Caco-2 (cell line): ENCODE measurements at regions not wholly inside any gene's neighbourhood (a gene's known extent, or its start where the extent isn't known, plus 50 kb on each side); places are given as distances from the start of the nearest gene placed in this dataset.
"Not testable (repeated sequence)": the region's sequence is repeated elsewhere in the genome, so short reads cannot be mapped to it uniquely, and the experiment has no call there.

Experiments
- BruUV-seq: library from RNA; stranded (reverse); fragments of 400-500 nt; replicated peaks from 2 replicates; lab custom pipeline; 2021; lab: Mats Ljungman, UMichigan
- CTCF ChIA-PET: fragments of 300-600 bp; sonication (Branson Sonifier 250); formaldehyde crosslinking; loops from one replicate; lab custom pipeline; 2022; ENCODE audit warnings: antibody characterized with exemption; lab: Charles Lee
- POLR2A ChIA-PET: fragments of 300-600 bp; sonication (Branson Sonifier 250); formaldehyde crosslinking; loops from one replicate; lab custom pipeline; 2022; ENCODE audit warnings: antibody characterized with exemption; lab: Charles Lee
- DNase-seq, 2 experiments: peaks; one replicate each; pipeline versions ENCODE4 v3.0.0 to v3.0.0-alpha.2; 2020 to 2022
- H3K27me3 ChIP-seq: replicated peaks from 2 replicates; pipeline ENCODE4 v1.6.0; 2011; ENCODE audit warnings: low read length; ENCODE audit not compliant: control insufficient read depth, insufficient read depth
- H3K36me3 ChIP-seq: 2 replicates; pipeline ENCODE4 v1.5.1; 2011; ENCODE audit warnings: low read length; ENCODE audit not compliant: control insufficient read depth, insufficient read depth
- H3K4me1 ChIP-seq: fragments of 250-450 bp; sonication (Bioruptor Pico); 2 replicates; pipeline ENCODE4 v1.5.1; 2020; ENCODE audit warnings: mild to moderate bottlenecking
- H3K4me3 ChIP-seq: 2 replicates; pipeline ENCODE4 v1.5.1; 2011; ENCODE audit warnings: low read depth, mild to moderate bottlenecking, control low read depth, low read length
- H3K9me3 ChIP-seq: fragments of 250-450 bp; sonication (Bioruptor Pico); 2 replicates; pipeline ENCODE4 v1.5.1; 2020; ENCODE audit warnings: mild to moderate bottlenecking, moderate library complexity
- H3K27ac Mint-ChIP-seq: one replicate; pipeline ENCODE4 v1.8.0; 2022; ENCODE audit warnings: mixed read lengths; ENCODE audit not compliant: unreplicated experiment
- H3K27me3 Mint-ChIP-seq: one replicate; pipeline ENCODE4 v1.8.0; 2022; ENCODE audit warnings: mixed read lengths; ENCODE audit not compliant: insufficient read depth, unreplicated experiment
- H3K36me3 Mint-ChIP-seq: one replicate; pipeline ENCODE4 v1.8.0; 2022; ENCODE audit warnings: mild to moderate bottlenecking, mixed read lengths; ENCODE audit not compliant: insufficient read depth, unreplicated experiment
- H3K4me1 Mint-ChIP-seq: one replicate; pipeline ENCODE4 v1.8.0; 2022; ENCODE audit warnings: low read depth, mixed read lengths; ENCODE audit not compliant: unreplicated experiment
- H3K4me3 Mint-ChIP-seq: one replicate; pipeline ENCODE4 v1.8.0; 2022; ENCODE audit warnings: mild to moderate bottlenecking, moderate library complexity, mixed read lengths; ENCODE audit not compliant: unreplicated experiment
- H3K9me3 Mint-ChIP-seq: one replicate; pipeline ENCODE4 v1.8.0; 2022; ENCODE audit warnings: mixed read lengths; ENCODE audit not compliant: unreplicated experiment
- intact Hi-C: fragments of 100-400 bp; cut with micrococcal nuclease; formaldehyde crosslinking; loops from one replicate; pipeline ENCODE4 v1.10.0; 2022; ENCODE audit not compliant: unreplicated experiment
- TF ChIP-seq, protein P1 (sequence below), 2 experiments: fragments of 200-600 bp in 1 of 2; IDR thresholded peaks; 1 replicate in 1 of 2; 2 replicates in 1 of 2; pipeline versions ENCODE4 v1.5.1 to v1.8.0; 2011 to 2022; ENCODE audit warnings: antibody characterized with exemption in 1 of 2, control low read depth in 1 of 2, inconsistent platforms in 1 of 2, low read depth in 1 of 2, low read length in 1 of 2, mild to moderate bottlenecking in 1 of 2, moderate library complexity in 1 of 2; ENCODE audit not compliant: insufficient read depth in 1 of 2, severe bottlenecking in 1 of 2, unreplicated experiment in 1 of 2

DNA sequence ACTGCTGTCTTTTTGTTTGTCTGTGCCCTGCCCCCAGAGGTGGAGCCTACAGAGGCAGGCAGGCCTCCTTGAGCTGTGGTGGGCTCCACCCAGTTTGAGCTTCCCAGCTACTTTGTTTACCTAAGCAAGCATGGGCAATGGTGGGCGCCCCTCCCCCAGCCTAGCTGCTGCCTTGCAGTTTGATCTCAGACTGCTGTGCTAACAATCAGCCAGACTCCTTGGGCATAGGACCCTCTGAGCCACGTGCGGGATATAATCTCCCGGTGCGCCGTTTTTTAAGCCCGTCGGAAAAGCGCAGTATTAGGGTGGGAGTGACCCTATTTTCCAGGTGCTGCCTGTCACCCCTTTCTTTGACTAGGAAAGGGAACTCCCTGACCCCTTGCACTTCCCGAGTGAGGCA is 81.1 kb upstream of the ANKRD30A start:
- peak in 1 of 2 experiments; percentile 35 for DNase-seq
- H3K4me1 ChIP-seq, H3K27me3 ChIP-seq, H3K4me3 Mint-ChIP-seq, CTCF ChIA-PET, BruUV-seq, POLR2A ChIA-PET, H3K4me3 ChIP-seq, H3K27me3 Mint-ChIP-seq, H3K9me3 ChIP-seq, H3K36me3 Mint-ChIP-seq, H3K36me3 ChIP-seq, H3K27ac Mint-ChIP-seq, H3K4me1 Mint-ChIP-seq, intact Hi-C loops: not testable (repeated sequence)
- peaks cover 30% of the 10 kb centered on the region for H3K9me3 Mint-ChIP-seq

DNA sequence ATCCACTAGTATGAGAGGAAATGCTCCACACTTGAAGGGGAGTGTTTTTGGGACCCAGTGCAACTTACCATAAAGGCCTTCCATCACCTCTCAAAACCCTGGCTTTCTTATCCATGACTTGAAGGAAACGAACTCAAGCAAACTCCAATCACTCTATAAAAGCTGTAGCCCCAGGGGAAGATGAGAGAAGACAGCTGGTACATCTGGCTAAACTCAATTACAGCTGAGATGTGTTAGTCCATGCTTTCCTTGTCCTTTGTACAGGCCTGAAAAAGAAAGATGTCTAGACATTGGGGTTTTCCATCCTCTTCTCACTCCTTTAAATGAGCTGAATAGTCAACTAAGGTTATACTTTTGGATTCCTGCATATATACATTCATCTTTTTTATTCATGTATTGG is 89.5 kb upstream of the ANKRD30A start:
- Histone ChIP-seq H3K9me3 (no peaks in the 10 kb centered on the region), H3K4me1 (peaks cover 10% of the 10 kb centered on the region; the same call in 1 of the 2 replicates), H3K36me3 (no peaks in the 10 kb centered on the region), H3K27me3 (no peaks in the 10 kb centered on the region), H3K4me3 (no peak overlapping the region)
- POLR2A ChIA-PET, result no interaction called here
- intact Hi-C loops, result loop anchor here (10.0 kb wide), 1 partner anchor 229 kb away; no protein-coding TSS in a partner anchor
- TF ChIP-seq, protein P1, sequence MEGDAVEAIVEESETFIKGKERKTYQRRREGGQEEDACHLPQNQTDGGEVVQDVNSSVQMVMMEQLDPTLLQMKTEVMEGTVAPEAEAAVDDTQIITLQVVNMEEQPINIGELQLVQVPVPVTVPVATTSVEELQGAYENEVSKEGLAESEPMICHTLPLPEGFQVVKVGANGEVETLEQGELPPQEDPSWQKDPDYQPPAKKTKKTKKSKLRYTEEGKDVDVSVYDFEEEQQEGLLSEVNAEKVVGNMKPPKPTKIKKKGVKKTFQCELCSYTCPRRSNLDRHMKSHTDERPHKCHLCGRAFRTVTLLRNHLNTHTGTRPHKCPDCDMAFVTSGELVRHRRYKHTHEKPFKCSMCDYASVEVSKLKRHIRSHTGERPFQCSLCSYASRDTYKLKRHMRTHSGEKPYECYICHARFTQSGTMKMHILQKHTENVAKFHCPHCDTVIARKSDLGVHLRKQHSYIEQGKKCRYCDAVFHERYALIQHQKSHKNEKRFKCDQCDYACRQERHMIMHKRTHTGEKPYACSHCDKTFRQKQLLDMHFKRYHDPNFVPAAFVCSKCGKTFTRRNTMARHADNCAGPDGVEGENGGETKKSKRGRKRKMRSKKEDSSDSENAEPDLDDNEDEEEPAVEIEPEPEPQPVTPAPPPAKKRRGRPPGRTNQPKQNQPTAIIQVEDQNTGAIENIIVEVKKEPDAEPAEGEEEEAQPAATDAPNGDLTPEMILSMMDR (IDR thresholded peaks at IDR 0.05; ENCODE audit: insufficient read depth in 1 of 2, low read depth in 1 of 2, low read length in 1 of 2, severe bottlenecking in 1 of 2, unreplicated experiment in 1 of 2), result no peak
- BruUV-seq, result no TSS peak
- Mint-ChIP-seq H3K36me3 (no peaks in the 10 kb centered on the region), H3K4me1 (peaks cover 6% of the 10 kb centered on the region), H3K4me3 (no peak overlapping the region), H3K27me3 (no peaks in the 10 kb centered on the region), H3K9me3 (peaks cover 24% of the 10 kb centered on the region), H3K27ac (no peak overlapping the region)
- no peak for DNase-seq
- CTCF ChIA-PET, result no interaction called here

DNA sequence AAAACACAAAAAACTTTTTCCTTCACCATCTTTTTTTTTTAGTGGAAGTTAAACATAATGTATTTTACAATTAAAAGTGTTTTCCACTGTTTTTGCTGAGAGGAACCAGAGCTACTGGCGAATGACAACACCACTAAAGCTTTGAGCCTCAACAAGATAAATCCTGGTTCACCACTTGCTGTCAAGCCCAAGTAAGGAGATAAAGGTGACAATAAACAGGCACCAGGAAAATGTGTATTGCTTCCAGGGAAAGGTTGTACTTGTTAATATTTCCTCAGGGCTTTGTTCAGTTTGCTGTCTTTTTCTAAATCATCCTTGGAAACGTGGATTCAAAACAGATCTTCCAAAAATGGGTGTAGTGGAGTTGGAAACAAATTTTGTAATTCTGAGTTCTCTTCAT is 109.9 kb upstream of the ANKRD30A start:
- Mint-ChIP-seq H3K27me3 (no peaks in the 10 kb centered on the region), H3K36me3 (no peaks in the 10 kb centered on the region), H3K4me1 (no peaks in the 10 kb centered on the region), H3K27ac (no peak overlapping the region), H3K9me3 (no peaks in the 10 kb centered on the region), H3K4me3 (no peak overlapping the region)
- intact Hi-C loops, result no loop called here
- TF ChIP-seq, protein P1 (IDR thresholded peaks at IDR 0.05; ENCODE audit: insufficient read depth in 1 of 2, low read depth in 1 of 2, low read length in 1 of 2, severe bottlenecking in 1 of 2, unreplicated experiment in 1 of 2), result no peak
- H3K4me1 ChIP-seq, result no peaks in the 10 kb centered on the region
- no TSS peak for BruUV-seq
- DNase-seq, result no peak
- H3K36me3 ChIP-seq, result no peaks in the 10 kb centered on the region
- no peak overlapping the region for H3K4me3 ChIP-seq
- H3K9me3 ChIP-seq, result no peaks in the 10 kb centered on the region
- ChIA-PET CTCF (no interaction called here), POLR2A (no interaction called here)
- no peaks in the 10 kb centered on the region for H3K27me3 ChIP-seq

DNA sequence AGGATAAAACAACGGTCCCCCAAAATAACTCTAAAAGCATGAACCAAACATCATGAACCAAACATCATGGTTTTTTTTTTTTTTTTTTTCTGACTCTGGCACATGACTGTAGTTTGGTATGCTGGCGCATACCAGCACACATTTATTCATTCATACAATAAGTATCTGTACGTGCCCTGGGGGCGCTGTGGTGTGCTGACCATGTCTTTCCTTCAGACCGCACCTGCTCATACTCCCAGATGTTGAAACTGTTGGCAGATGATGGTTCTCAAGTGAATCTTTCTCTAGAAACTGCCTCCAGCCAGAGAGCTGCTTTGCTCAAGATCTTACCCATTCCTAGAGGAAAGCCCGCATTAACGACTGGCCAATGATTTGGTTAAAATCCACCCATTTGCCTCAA is 114.7 kb upstream of the ANKRD30A start:
- no peak overlapping the region for H3K4me3 Mint-ChIP-seq
- Histone ChIP-seq H3K9me3 (no peaks in the 10 kb centered on the region; the same call in 1 of the 2 replicates), H3K27me3 (no peaks in the 10 kb centered on the region), H3K4me3 (no peak overlapping the region), H3K4me1 (peaks cover 13% of the 10 kb centered on the region), H3K36me3 (no peaks in the 10 kb centered on the region)
- TF ChIP-seq, protein P1 (IDR thresholded peaks at IDR 0.05; ENCODE audit: insufficient read depth in 1 of 2, low read depth in 1 of 2, low read length in 1 of 2, severe bottlenecking in 1 of 2, unreplicated experiment in 1 of 2), result no peak
- no peaks in the 10 kb centered on the region for H3K9me3 Mint-ChIP-seq
- H3K27me3 Mint-ChIP-seq, result no peaks in the 10 kb centered on the region
- no peak overlapping the region for H3K27ac Mint-ChIP-seq
- no peaks in the 10 kb centered on the region for H3K36me3 Mint-ChIP-seq
- BruUV-seq, result no TSS peak
- DNase-seq, result no peak
- ChIA-PET POLR2A (no interaction called here), CTCF (no interaction called here)
- no peaks in the 10 kb centered on the region for H3K4me1 Mint-ChIP-seq
- intact Hi-C loops, result no loop called here

DNA sequence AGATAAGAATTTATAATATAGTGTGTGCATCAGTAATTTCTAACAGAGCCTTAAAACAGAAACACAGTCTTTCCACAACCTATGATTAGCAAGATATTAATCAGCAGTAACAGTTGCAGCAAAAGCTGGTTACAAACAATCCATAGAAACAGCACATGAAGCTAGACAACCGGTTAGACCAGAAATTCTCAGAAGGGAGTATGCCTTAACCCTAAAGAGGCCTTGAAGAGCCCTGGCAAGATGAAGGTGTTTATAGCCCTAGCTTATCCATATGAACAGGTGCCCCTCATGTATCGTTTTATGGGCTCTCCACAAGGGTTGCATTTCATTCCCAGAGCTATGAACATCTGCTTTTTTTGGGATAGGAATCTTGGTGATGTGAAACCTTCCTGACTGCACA is 117.1 kb upstream of the ANKRD30A start:
- H3K27ac Mint-ChIP-seq, BruUV-seq, intact Hi-C loops, H3K36me3 ChIP-seq, H3K9me3 ChIP-seq, H3K27me3 Mint-ChIP-seq, H3K4me3 Mint-ChIP-seq, H3K4me3 ChIP-seq, H3K27me3 ChIP-seq, POLR2A ChIA-PET, H3K36me3 Mint-ChIP-seq, CTCF ChIA-PET: not testable (repeated sequence)
- H3K4me1 ChIP-seq, result peaks cover 16% of the 10 kb centered on the region
- Mint-ChIP-seq H3K9me3 (peaks cover 11% of the 10 kb centered on the region), H3K4me1 (peaks cover 14% of the 10 kb centered on the region)
- peak in 1 of 2 experiments; percentile 29 for DNase-seq
